Loucy (cell line): ENCODE measurements at regions not wholly inside any gene's neighbourhood (a gene's known extent, or its start where the extent isn't known, plus 50 kb on each side); places are given as distances from the start of the nearest gene placed in this dataset.

ENCODE experiments used
- CTCF ChIP-seq: fragments of 200-600 bp; sonication (generic); conservative IDR thresholded peaks from 2 replicates; pipeline ENCODE4 v1.5.1; 2014; ENCODE audit warnings: mild to moderate bottlenecking, antibody characterized with exemption, low read length
- EZH2phosphoT487 ChIP-seq: fragments of 200-600 bp; IDR thresholded peaks from 2 replicates; pipeline ENCODE4 v1.6.1; 2018; ENCODE audit warnings: antibody characterized with exemption, mild to moderate bottlenecking, moderate library complexity, borderline replicate concordance

- TF ChIP-seq CTCF = no peak
- TF ChIP-seq EZH2phosphoT487 = no peak
Measured at GRCh38 chr6:73903155-73903554, 207.2 kb downstream of the CD109 start.
